Activated naive CD8-positive, alpha-beta T cell treated with anti-CD3 and anti-CD28 coated beads, Interleukin-2, amount 50 U/mL, for 24 hours (primary cell): ENCODE measurements at regions not wholly inside any gene's neighbourhood (a gene's known extent, or its start where the extent isn't known, plus 50 kb on each side); places are given as distances from the start of the nearest gene placed in this dataset.

Experiments
- ATAC-seq: fragments of 150-1000 bp; cut with Tn5 transposase; one replicate; pipeline ENCODE4 v1.10.0; 2021
- DNase-seq: peaks from one replicate; pipeline ENCODE4 v3.0.0; 2021
- H3K27ac Mint-ChIP-seq: one replicate; pipeline ENCODE4 v1.8.0; 2021; ENCODE audit warnings: mild to moderate bottlenecking, mixed read lengths
- H3K27me3 Mint-ChIP-seq: one replicate; pipeline ENCODE4 v1.8.0; 2021; ENCODE audit warnings: mixed read lengths
- H3K36me3 Mint-ChIP-seq: one replicate; pipeline ENCODE4 v1.8.0; 2021; ENCODE audit warnings: low read depth, mixed read lengths
- H3K4me1 Mint-ChIP-seq: one replicate; pipeline ENCODE4 v1.8.0; 2021; ENCODE audit warnings: mixed read lengths
- H3K4me3 Mint-ChIP-seq: one replicate; pipeline ENCODE4 v1.8.0; 2021; ENCODE audit warnings: mild to moderate bottlenecking, moderate library complexity, mixed read lengths
- H3K9me3 Mint-ChIP-seq: one replicate; pipeline ENCODE4 v1.8.0; 2021; ENCODE audit warnings: mixed read lengths

- Mint-ChIP-seq H3K9me3 (no peaks in the 10 kb centered on the region), H3K36me3 (no peaks in the 10 kb centered on the region)
Measured at GRCh38 chr12:90851800-90852718, 102.9 kb downstream of the CCER1 start.

GRCh38 chr12:90842477-90842876, 112.5 kb downstream of the CCER1 start:
- Mint-ChIP-seq H3K36me3 (no peaks in the 10 kb centered on the region), H3K4me3 (no peak overlapping the region), H3K9me3 (no peaks in the 10 kb centered on the region), H3K4me1 (no peaks in the 10 kb centered on the region), H3K27ac (no peak overlapping the region), H3K27me3 (peaks cover 2% of the 10 kb centered on the region)
- DNase-seq: no peak
- no peak for ATAC-seq

More at GRCh38 chr12:90851800-90852718, 102.9 kb downstream of the CCER1 start:
- Mint-ChIP-seq H3K4me1 (peaks cover 1% of the 10 kb centered on the region), H3K4me3 (no peak overlapping the region), H3K27ac (no peak overlapping the region), H3K27me3 (peaks cover 1% of the 10 kb centered on the region)
- no peak for ATAC-seq
- DNase-seq: no peak

DNA sequence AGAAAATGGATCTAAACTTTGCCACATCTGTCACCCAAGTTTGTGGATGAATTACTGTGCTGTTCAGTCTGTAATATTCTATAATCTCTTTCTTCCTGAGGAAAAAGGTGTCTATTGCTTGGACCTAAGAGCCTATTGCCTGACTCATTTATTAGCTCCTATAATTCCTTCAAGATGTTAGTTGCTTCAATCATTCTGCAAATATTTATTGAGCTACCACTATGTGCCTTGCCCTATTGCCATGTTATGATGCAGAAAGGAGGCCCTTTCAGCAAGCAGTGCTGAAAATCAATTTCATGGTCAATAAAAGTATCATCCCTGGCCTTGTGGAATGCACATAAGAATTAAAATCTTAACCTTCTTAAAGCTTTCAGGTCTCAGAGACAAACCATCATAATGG, 113.6 kb downstream of the CCER1 start:
- Mint-ChIP-seq H3K27me3 (peaks cover 2% of the 10 kb centered on the region), H3K4me1 (no peaks in the 10 kb centered on the region), H3K4me3 (no peak overlapping the region), H3K9me3 (no peaks in the 10 kb centered on the region), H3K27ac (no peak overlapping the region), H3K36me3 (no peaks in the 10 kb centered on the region)
- no peak for ATAC-seq
- no peak for DNase-seq

- no peak overlapping the region for H3K27ac Mint-ChIP-seq
- H3K4me3 Mint-ChIP-seq: no peak overlapping the region
- H3K36me3 Mint-ChIP-seq: no peaks in the 10 kb centered on the region
- H3K27me3 Mint-ChIP-seq: no peaks in the 10 kb centered on the region
- no peak for DNase-seq
- no peaks in the 10 kb centered on the region for H3K9me3 Mint-ChIP-seq
- ATAC-seq: no peak
- H3K4me1 Mint-ChIP-seq: no peaks in the 10 kb centered on the region
Measured at GRCh38 chr12:90839346-90839745, 115.6 kb downstream of the CCER1 start.

- no peaks in the 10 kb centered on the region for H3K4me1 Mint-ChIP-seq
- no peaks in the 10 kb centered on the region for H3K27me3 Mint-ChIP-seq
- DNase-seq: no peak
Measured at GRCh38 chr12:90836689-90837088, 118.3 kb downstream of the CCER1 start.

GRCh38 chr12:90833228-90833627, 121.7 kb downstream of the CCER1 start:
- Mint-ChIP-seq H3K4me3 (no peak overlapping the region), H3K27me3 (peaks cover 4% of the 10 kb centered on the region), H3K9me3 (no peaks in the 10 kb centered on the region), H3K36me3 (no peaks in the 10 kb centered on the region), H3K27ac (no peak overlapping the region), H3K4me1 (no peaks in the 10 kb centered on the region)
- no peak for ATAC-seq
- no peak for DNase-seq

More at GRCh38 chr12:90836689-90837088, 118.3 kb downstream of the CCER1 start:
- no peak for ATAC-seq
- Mint-ChIP-seq H3K27ac (no peak overlapping the region), H3K4me3 (no peak overlapping the region), H3K36me3 (no peaks in the 10 kb centered on the region), H3K9me3 (no peaks in the 10 kb centered on the region)

- no peak overlapping the region for H3K27ac Mint-ChIP-seq
- H3K4me3 Mint-ChIP-seq: no peak overlapping the region
- ATAC-seq (no peak), DNase-seq (no peak)
- H3K9me3 Mint-ChIP-seq: no peaks in the 10 kb centered on the region
- H3K36me3 Mint-ChIP-seq: no peaks in the 10 kb centered on the region
- H3K4me1 Mint-ChIP-seq: no peaks in the 10 kb centered on the region
- H3K27me3 Mint-ChIP-seq: peaks cover 4% of the 10 kb centered on the region
Measured at GRCh38 chr12:90832427-90832826, 122.5 kb downstream of the CCER1 start.

DNA sequence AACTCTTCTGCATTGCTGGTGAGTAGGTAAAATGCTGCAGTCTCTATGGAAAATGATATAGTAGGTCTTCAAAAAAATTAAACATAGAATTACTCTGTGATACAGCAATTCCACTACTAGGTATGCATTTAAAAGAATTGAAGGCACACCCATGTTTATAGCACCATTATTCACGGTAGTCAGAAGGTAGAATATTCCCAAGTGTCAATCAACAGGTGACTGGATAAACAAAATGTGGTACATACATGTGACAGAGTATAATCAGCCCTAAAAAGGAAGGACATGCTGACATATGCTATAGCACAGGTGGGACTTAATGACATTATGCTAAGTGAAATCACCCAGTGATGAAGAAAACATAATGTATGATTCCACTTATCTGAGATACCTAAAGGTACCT, 123.3 kb downstream of the CCER1 start:
- ATAC-seq (no peak), DNase-seq (no peak)
- Mint-ChIP-seq H3K9me3 (no peaks in the 10 kb centered on the region), H3K4me1 (no peaks in the 10 kb centered on the region), H3K36me3 (no peaks in the 10 kb centered on the region), H3K4me3 (no peak overlapping the region), H3K27ac (no peak overlapping the region), H3K27me3 (peaks cover 4% of the 10 kb centered on the region)

- H3K36me3 Mint-ChIP-seq: no peaks in the 10 kb centered on the region
- H3K9me3 Mint-ChIP-seq: no peaks in the 10 kb centered on the region
- no peaks in the 10 kb centered on the region for H3K4me1 Mint-ChIP-seq
- ATAC-seq (no peak), DNase-seq (no peak)
- H3K4me3 Mint-ChIP-seq: no peak overlapping the region
- no peak overlapping the region for H3K27ac Mint-ChIP-seq
- peaks cover 4% of the 10 kb centered on the region for H3K27me3 Mint-ChIP-seq
Measured at GRCh38 chr12:90829044-90829443, 125.9 kb downstream of the CCER1 start.

- Mint-ChIP-seq H3K36me3 (no peaks in the 10 kb centered on the region), H3K4me3 (no peak overlapping the region), H3K9me3 (no peaks in the 10 kb centered on the region), H3K4me1 (no peaks in the 10 kb centered on the region), H3K27ac (no peak overlapping the region), H3K27me3 (peaks cover 4% of the 10 kb centered on the region)
- no peak for ATAC-seq
- DNase-seq: no peak
Measured at GRCh38 chr12:90828621-90829020, 126.4 kb downstream of the CCER1 start.

- H3K9me3 Mint-ChIP-seq: no peaks in the 10 kb centered on the region
- H3K4me1 Mint-ChIP-seq: no peaks in the 10 kb centered on the region
- no peak for ATAC-seq
- no peak for DNase-seq
- peaks cover 4% of the 10 kb centered on the region for H3K27me3 Mint-ChIP-seq
- no peaks in the 10 kb centered on the region for H3K36me3 Mint-ChIP-seq
- H3K4me3 Mint-ChIP-seq: no peak overlapping the region
- H3K27ac Mint-ChIP-seq: no peak overlapping the region
Measured at GRCh38 chr12:90827567-90827966, 127.4 kb downstream of the CCER1 start.

DNA sequence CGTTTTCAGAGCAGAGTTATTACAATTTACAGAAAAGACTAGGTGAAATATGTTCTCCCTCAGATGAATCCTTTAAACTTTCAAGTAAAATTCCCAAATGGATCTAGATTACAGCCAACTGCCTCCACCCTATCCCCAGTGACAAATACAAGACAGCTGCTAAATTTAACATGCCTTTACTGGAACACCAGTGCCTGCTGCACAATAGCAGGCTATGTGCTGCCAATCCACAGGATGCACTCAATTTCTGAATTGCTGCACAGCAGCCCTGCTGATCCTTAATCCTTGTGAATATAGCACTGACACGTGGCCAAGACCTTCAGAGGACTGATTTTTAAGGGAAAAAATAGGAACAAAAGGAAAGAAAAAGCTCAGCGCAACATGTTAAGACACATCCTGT, 128.9 kb downstream of the CCER1 start:
- H3K9me3 Mint-ChIP-seq: no peaks in the 10 kb centered on the region

GRCh38 chr12:90823859-90824258, 131.1 kb downstream of the CCER1 start:
- Mint-ChIP-seq H3K4me1 (no peaks in the 10 kb centered on the region), H3K9me3 (no peaks in the 10 kb centered on the region), H3K27ac (no peak overlapping the region), H3K4me3 (no peak overlapping the region), H3K27me3 (no peaks in the 10 kb centered on the region), H3K36me3 (no peaks in the 10 kb centered on the region)
- DNase-seq (no peak), ATAC-seq (no peak)

More for the DNA sequence above, 128.9 kb downstream of the CCER1 start:
- H3K4me3 Mint-ChIP-seq: no peak overlapping the region
- H3K27ac Mint-ChIP-seq: no peak overlapping the region
- peaks cover 4% of the 10 kb centered on the region for H3K27me3 Mint-ChIP-seq
- no peaks in the 10 kb centered on the region for H3K4me1 Mint-ChIP-seq
- DNase-seq: no peak
- ATAC-seq: no peak
- H3K36me3 Mint-ChIP-seq: no peaks in the 10 kb centered on the region

DNA sequence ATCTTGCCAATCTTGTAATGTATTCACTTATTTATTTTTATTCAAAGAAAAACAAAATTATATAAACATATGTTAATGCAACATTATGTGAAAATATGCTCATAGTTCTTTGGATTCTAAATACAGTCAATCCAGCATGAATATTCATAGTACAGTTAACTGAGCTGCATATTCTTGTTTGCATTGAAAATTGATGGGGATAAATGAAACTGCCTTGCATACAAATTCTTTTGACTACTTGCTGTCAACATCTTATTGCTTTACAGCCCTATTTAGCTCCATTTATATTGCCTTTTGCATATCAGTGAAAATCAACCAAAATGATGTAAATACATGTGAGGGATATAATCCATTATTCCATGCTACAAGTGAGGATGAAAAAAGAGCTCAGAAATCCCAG, 135.3 kb downstream of the CCER1 start:
- Mint-ChIP-seq H3K27me3 (no peaks in the 10 kb centered on the region), H3K4me1 (no peaks in the 10 kb centered on the region), H3K27ac (no peak overlapping the region), H3K36me3 (no peaks in the 10 kb centered on the region), H3K4me3 (no peak overlapping the region), H3K9me3 (no peaks in the 10 kb centered on the region)
- ATAC-seq (no peak), DNase-seq (no peak)

- no peak for ATAC-seq
- Mint-ChIP-seq H3K4me1 (no peaks in the 10 kb centered on the region), H3K27ac (no peak overlapping the region), H3K9me3 (no peaks in the 10 kb centered on the region), H3K36me3 (no peaks in the 10 kb centered on the region), H3K27me3 (no peaks in the 10 kb centered on the region), H3K4me3 (no peak overlapping the region)
- no peak for DNase-seq
Measured at GRCh38 chr12:90816353-90817089, 138.5 kb downstream of the CCER1 start.
